Fibroblast of villous mesenchyme (primary cell): ENCODE measurements at regions not wholly inside any gene's neighbourhood (a gene's known extent, or its start where the extent isn't known, plus 50 kb on each side); places are given as distances from the start of the nearest gene placed in this dataset.
A peak's percentile ranks its signal among the peaks of the same experiment; 100 is the strongest.

ENCODE experiments used
- DNase-seq: peaks from one replicate; pipeline ENCODE4 v3.0.0-alpha.2; 2010; ENCODE audit warnings: low read depth
- H3K4me3 ChIP-seq: 2 replicates; pipeline ENCODE4 v1.5.1; 2011; ENCODE audit warnings: low read depth, mild to moderate bottlenecking, low read length
- TF ChIP-seq, protein P1 (sequence below): IDR thresholded peaks from 2 replicates; pipeline ENCODE4 v1.5.1; 2012; ENCODE audit warnings: low read depth, mild to moderate bottlenecking, low read length; ENCODE audit not compliant: insufficient read depth

GRCh38 chr14:50012644-50013043 is 103.7 kb downstream of the VCPKMT start:
- peak; percentile 57 for DNase-seq
- no peak overlapping the region for H3K4me3 ChIP-seq
- TF ChIP-seq, protein P1, sequence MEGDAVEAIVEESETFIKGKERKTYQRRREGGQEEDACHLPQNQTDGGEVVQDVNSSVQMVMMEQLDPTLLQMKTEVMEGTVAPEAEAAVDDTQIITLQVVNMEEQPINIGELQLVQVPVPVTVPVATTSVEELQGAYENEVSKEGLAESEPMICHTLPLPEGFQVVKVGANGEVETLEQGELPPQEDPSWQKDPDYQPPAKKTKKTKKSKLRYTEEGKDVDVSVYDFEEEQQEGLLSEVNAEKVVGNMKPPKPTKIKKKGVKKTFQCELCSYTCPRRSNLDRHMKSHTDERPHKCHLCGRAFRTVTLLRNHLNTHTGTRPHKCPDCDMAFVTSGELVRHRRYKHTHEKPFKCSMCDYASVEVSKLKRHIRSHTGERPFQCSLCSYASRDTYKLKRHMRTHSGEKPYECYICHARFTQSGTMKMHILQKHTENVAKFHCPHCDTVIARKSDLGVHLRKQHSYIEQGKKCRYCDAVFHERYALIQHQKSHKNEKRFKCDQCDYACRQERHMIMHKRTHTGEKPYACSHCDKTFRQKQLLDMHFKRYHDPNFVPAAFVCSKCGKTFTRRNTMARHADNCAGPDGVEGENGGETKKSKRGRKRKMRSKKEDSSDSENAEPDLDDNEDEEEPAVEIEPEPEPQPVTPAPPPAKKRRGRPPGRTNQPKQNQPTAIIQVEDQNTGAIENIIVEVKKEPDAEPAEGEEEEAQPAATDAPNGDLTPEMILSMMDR: no peak

DNA sequence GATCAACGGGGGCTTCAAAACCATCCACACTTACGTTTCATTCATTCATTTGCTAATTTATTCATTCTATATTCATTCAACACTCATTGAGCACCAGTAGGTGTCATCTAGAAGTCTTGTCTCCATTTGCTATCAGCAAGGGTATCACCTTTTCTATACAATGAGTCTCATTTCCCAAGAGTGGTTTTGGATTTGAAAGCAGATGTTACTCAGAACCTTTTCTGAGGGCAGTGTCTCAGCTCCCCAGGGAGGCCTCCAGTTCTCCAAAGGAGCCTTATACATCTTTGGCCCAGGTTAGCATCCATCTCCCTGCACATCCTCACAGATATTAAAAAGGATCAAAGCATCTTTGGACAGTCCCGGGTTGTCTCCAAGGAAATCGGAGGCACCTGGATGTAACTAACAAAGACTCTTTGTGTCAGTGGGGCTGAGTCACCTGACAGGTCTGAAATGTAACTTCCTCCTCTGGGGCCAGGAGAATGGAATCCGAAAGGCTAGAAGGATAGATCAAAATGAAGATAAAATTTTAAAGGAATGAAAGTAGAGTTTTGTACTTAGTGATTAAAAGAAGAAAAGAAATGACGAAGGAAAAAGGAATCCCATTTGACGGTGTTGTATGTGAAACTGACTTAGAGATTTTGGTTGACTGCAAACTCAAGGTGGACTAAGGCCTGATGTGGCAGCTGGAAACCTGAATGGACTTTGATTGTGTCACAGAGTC is 103.0 kb downstream of the VCPKMT start:
- H3K4me3 ChIP-seq: no peak overlapping the region
- TF ChIP-seq, protein P1: no peak
- DNase-seq: no peak

- TF ChIP-seq, protein P1: no peak
- DNase-seq: no peak
- H3K4me3 ChIP-seq: no peak overlapping the region
These were observed 102.4 kb downstream of the VCPKMT start for GRCh38 chr14:50013934-50014333.

DNA sequence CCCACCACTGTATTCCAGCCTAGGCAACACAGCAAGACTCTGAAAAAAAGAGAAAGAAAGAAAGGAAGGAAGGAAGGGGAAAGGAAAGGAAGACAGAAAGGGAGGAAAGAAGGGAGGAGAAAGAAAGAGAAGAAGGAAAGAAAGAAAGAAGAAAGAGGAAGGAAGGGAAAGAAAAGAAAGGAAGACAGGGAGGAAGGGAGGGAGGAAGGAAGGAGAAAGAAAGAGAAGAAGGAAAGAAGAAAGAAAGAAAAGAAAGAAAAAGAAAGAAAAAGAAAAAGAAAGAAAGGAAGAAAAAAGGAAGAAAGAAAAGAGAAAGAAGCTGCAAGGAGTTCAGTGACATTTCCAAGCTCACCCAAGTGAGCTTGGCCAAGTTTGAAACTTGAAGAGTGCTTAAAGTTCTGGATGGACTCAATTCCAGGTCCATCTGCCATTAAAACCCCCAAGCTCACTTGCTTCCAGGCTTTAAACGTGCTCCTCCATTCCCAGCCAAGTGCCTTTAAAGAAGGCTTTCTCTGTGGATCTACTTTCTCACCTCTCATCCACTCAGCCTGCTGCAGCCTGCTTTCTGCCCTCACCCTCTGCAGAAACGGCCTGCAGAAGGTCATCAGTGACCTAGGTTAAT is 101.5 kb downstream of the VCPKMT start:
- H3K4me3 ChIP-seq: no peak overlapping the region
- no peak for DNase-seq
- TF ChIP-seq, protein P1: no peak

GRCh38 chr14:50015716-50016115 is 100.7 kb downstream of the VCPKMT start:
- no peak for DNase-seq
- no peak overlapping the region for H3K4me3 ChIP-seq
- TF ChIP-seq, protein P1: no peak

GRCh38 chr14:50018201-50018932 is 98.0 kb downstream of the VCPKMT start:
- TF ChIP-seq, protein P1: no peak
- DNase-seq: peak; percentile 56

More at GRCh38 chr14:50018201-50018932, 98.0 kb downstream of the VCPKMT start:
- H3K4me3 ChIP-seq: no peak overlapping the region
